Neural progenitor cell (in vitro differentiated cells): ENCODE measurements at regions not wholly inside any gene's neighbourhood (a gene's known extent, or its start where the extent isn't known, plus 50 kb on each side); places are given as distances from the start of the nearest gene placed in this dataset.

Experiments used
- DNase-seq: peaks from one replicate; pipeline ENCODE4 v3.0.0-alpha.2; 2016; ENCODE audit warnings: low spot score
- H2AFZ ChIP-seq: fragments of 200-600 bp; sonication (generic); replicated peaks from 2 replicates; pipeline ENCODE4 v1.6.1; 2016; ENCODE audit warnings: antibody characterized with exemption
- H3F3A ChIP-seq: fragments of 200-600 bp; sonication (generic); 2 replicates; pipeline ENCODE4 v1.6.1; 2016; ENCODE audit warnings: antibody characterized with exemption, low read depth
- H3K27ac ChIP-seq: fragments of 200-600 bp; sonication (generic); 2 replicates; pipeline ENCODE4 v1.5.1; 2016; ENCODE audit warnings: mild to moderate bottlenecking
- H3K27me3 ChIP-seq: fragments of 200-600 bp; sonication (generic); 2 replicates; pipeline ENCODE4 v1.6.1; 2016; ENCODE audit warnings: mild to moderate bottlenecking, moderate library complexity
- H3K36me3 ChIP-seq: fragments of 200-600 bp; sonication (generic); 2 replicates; pipeline ENCODE4 v1.5.1; 2016
- H3K4me1 ChIP-seq: fragments of 200-600 bp; sonication (generic); 2 replicates; pipeline ENCODE4 v1.6.1; 2016; ENCODE audit warnings: mixed run types
- H3K4me2 ChIP-seq: fragments of 200-600 bp; sonication (generic); 2 replicates; pipeline ENCODE4 v1.6.1; 2016
- H3K4me3 ChIP-seq: fragments of 200-600 bp; sonication (generic); 2 replicates; pipeline ENCODE4 v1.5.1; 2016
- H3K79me2 ChIP-seq: fragments of 200-600 bp; sonication (generic); 2 replicates; pipeline ENCODE4 v1.6.1; 2016; ENCODE audit warnings: low read depth
- H3K9ac ChIP-seq: fragments of 200-600 bp; sonication (generic); 2 replicates; pipeline ENCODE4 v1.6.1; 2016
- H3K9me3 ChIP-seq: fragments of 200-600 bp; sonication (generic); 2 replicates; pipeline ENCODE4 v1.5.1; 2016; ENCODE audit warnings: low read depth
- H4K20me1 ChIP-seq: fragments of 200-600 bp; sonication (generic); 2 replicates; pipeline ENCODE4 v1.6.1; 2016; ENCODE audit warnings: low read depth
- H3K27ac Mint-ChIP-seq: 3 replicates; pipeline ENCODE4 v1.8.0; 2021; ENCODE audit warnings: mixed read lengths
- H3K27me3 Mint-ChIP-seq: 2 replicates; pipeline ENCODE4 v1.8.0; 2022; ENCODE audit warnings: low read depth, mild to moderate bottlenecking, inconsistent platforms, moderate library complexity, mixed read lengths; ENCODE audit not compliant: insufficient read depth
- H3K36me3 Mint-ChIP-seq: 3 replicates; pipeline ENCODE4 v1.8.0; 2021; ENCODE audit warnings: mixed read lengths
- H3K4me1 Mint-ChIP-seq: 3 replicates; pipeline ENCODE4 v1.8.0; 2021; ENCODE audit warnings: mixed read lengths
- H3K4me3 Mint-ChIP-seq: 3 replicates; pipeline ENCODE4 v1.8.0; 2021; ENCODE audit warnings: mild to moderate bottlenecking, moderate library complexity, mixed read lengths
- H3K9me3 Mint-ChIP-seq: 3 replicates; pipeline ENCODE4 v1.8.0; 2020; ENCODE audit warnings: mixed read lengths
- CTCF ChIP-seq: fragments of 200-600 bp; sonication (generic); IDR thresholded peaks from 2 replicates; pipeline ENCODE4 v1.5.1; 2017; ENCODE audit warnings: antibody characterized with exemption, mild to moderate bottlenecking
- EZH2 ChIP-seq: fragments of 200-600 bp; sonication (generic); IDR thresholded peaks from 2 replicates; pipeline ENCODE4 v1.6.1; 2017; ENCODE audit warnings: antibody characterized with exemption, mild to moderate bottlenecking, moderate library complexity
- EZH2phosphoT487 ChIP-seq: fragments of 200-600 bp; sonication (generic); IDR thresholded peaks from 2 replicates; pipeline ENCODE4 v1.6.1; 2017; ENCODE audit warnings: antibody characterized with exemption

DNA sequence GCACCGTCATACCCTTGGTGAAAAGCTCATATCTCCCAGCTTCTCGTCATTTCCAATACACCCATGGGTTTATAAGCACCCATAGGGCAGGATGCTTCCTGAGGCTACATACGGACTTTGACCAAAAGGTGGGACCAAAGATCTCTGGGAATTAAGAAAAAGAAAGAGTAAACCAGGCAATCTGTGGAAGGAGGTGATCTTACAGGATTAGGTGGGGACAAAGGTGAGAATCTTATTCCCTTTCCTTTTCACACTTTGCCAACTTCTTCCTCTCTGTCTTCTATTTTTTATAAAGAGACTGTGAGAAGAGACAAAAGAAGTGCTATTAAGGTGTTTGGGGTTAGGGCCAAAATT lies 172.0 kb downstream of the DLEU7 start:
- Histone ChIP-seq H3K27ac (no peak overlapping the region), H3K79me2 (no peaks in the 10 kb centered on the region), H3K27me3 (no peaks in the 10 kb centered on the region), H4K20me1 (no peaks in the 10 kb centered on the region), H3K4me1 (no peaks in the 10 kb centered on the region), H3K9me3 (no peaks in the 10 kb centered on the region), H3K36me3 (no peaks in the 10 kb centered on the region), H3F3A (no peaks in the 10 kb centered on the region), H3K9ac (no peak overlapping the region), H3K4me2 (no peak overlapping the region), H3K4me3 (no peak overlapping the region), H2AFZ (no peak overlapping the region)
- Mint-ChIP-seq H3K4me1 (no peaks in the 10 kb centered on the region), H3K9me3 (no peaks in the 10 kb centered on the region), H3K4me3 (no peak overlapping the region), H3K27me3 (no peaks in the 10 kb centered on the region), H3K36me3 (no peaks in the 10 kb centered on the region), H3K27ac (no peak overlapping the region)
- TF ChIP-seq CTCF (no peak), EZH2phosphoT487 (no peak), EZH2 (no peak)
- no peak for DNase-seq

- Histone ChIP-seq H3K4me2 (no peak overlapping the region), H3K27ac (no peak overlapping the region), H4K20me1 (no peaks in the 10 kb centered on the region), H3K9ac (no peak overlapping the region), H3K9me3 (no peaks in the 10 kb centered on the region), H3K4me1 (no peaks in the 10 kb centered on the region), H3K36me3 (no peaks in the 10 kb centered on the region), H3F3A (no peaks in the 10 kb centered on the region), H3K79me2 (no peaks in the 10 kb centered on the region), H3K4me3 (no peak overlapping the region), H2AFZ (no peak overlapping the region), H3K27me3 (no peaks in the 10 kb centered on the region)
- Mint-ChIP-seq H3K27ac (no peak overlapping the region), H3K9me3 (no peaks in the 10 kb centered on the region), H3K36me3 (no peaks in the 10 kb centered on the region), H3K27me3 (no peaks in the 10 kb centered on the region), H3K4me3 (no peak overlapping the region), H3K4me1 (no peaks in the 10 kb centered on the region)
- no peak for DNase-seq
- TF ChIP-seq CTCF (no peak), EZH2phosphoT487 (no peak), EZH2 (no peak)
Observed at GRCh38 chr13:50672025-50672424, 171.5 kb downstream of the DLEU7 start.

- Mint-ChIP-seq H3K27me3 (peaks cover 4% of the 10 kb centered on the region), H3K4me1 (peaks cover 11% of the 10 kb centered on the region), H3K4me3 (no peak overlapping the region), H3K27ac (no peak overlapping the region), H3K36me3 (no peaks in the 10 kb centered on the region), H3K9me3 (no peaks in the 10 kb centered on the region)
- Histone ChIP-seq H3K27ac (no peak overlapping the region), H3K36me3 (no peaks in the 10 kb centered on the region), H3K9me3 (no peaks in the 10 kb centered on the region), H3K79me2 (no peaks in the 10 kb centered on the region), H2AFZ (no peak overlapping the region), H3K27me3 (no peaks in the 10 kb centered on the region), H3K4me1 (peaks cover 5% of the 10 kb centered on the region), H3F3A (no peaks in the 10 kb centered on the region), H3K4me3 (no peak overlapping the region), H3K9ac (no peak overlapping the region), H4K20me1 (no peaks in the 10 kb centered on the region), H3K4me2 (no peak overlapping the region)
- no peak for DNase-seq
- no peak for TF ChIP-seq CTCF
- TF ChIP-seq EZH2: no peak
- no peak for TF ChIP-seq EZH2phosphoT487
Observed at GRCh38 chr13:50675651-50676050, 167.8 kb downstream of the DLEU7 start.

GRCh38 chr13:50676602-50677001 lies 166.9 kb downstream of the DLEU7 start:
- H3K9me3 ChIP-seq: no peaks in the 10 kb centered on the region
- no peaks in the 10 kb centered on the region for H3K9me3 Mint-ChIP-seq
- no peaks in the 10 kb centered on the region for H3K36me3 ChIP-seq
- no peak overlapping the region for H3K9ac ChIP-seq
- no peak overlapping the region for H2AFZ ChIP-seq
- H3K4me3 Mint-ChIP-seq: no peak overlapping the region
- TF ChIP-seq EZH2 (no peak), EZH2phosphoT487 (no peak), CTCF (no peak)
- H3K4me3 ChIP-seq: no peak overlapping the region
- H3K27me3 Mint-ChIP-seq: peaks cover 4% of the 10 kb centered on the region
- H3K36me3 Mint-ChIP-seq: no peaks in the 10 kb centered on the region
- H3K27ac Mint-ChIP-seq: no peak overlapping the region
- H3K4me1 ChIP-seq: peaks cover 5% of the 10 kb centered on the region
- H3K79me2 ChIP-seq: no peaks in the 10 kb centered on the region
- H3K4me1 Mint-ChIP-seq: peaks cover 11% of the 10 kb centered on the region
- no peak for DNase-seq
- H3K27me3 ChIP-seq: no peaks in the 10 kb centered on the region
- H3F3A ChIP-seq: no peaks in the 10 kb centered on the region
- H4K20me1 ChIP-seq: no peaks in the 10 kb centered on the region
- H3K27ac ChIP-seq: no peak overlapping the region
- no peak overlapping the region for H3K4me2 ChIP-seq
